ENCODE measurements at regions not wholly inside any gene's neighbourhood (a gene's known extent, or its start where the extent isn't known, plus 50 kb on each side); places are given as distances from the start of the nearest gene placed in this dataset.
A peak's percentile ranks its signal among the peaks of the same experiment; 100 is the strongest.

- H3K4me3 ChIP-seq = no peak overlapping the region
- intact Hi-C loops (cut with DNase I) = no loop called here
- no peak for DNase-seq
- peaks cover 0 to 5% of the 10 kb centered on the region in 2 donors for H3K4me1 ChIP-seq (replicated peaks in 1 of 2)
- TF ChIP-seq CTCF (IDR thresholded peaks at IDR 0.05) (no peak), POLR2A (IDR thresholded peaks at IDR 0.05) (no peak)
- H3K27ac ChIP-seq = no peak overlapping the region
- WGBS, 4 donors = 38 to 100% (median 91%) methylated on average over 1 of the region's 1 CpG
- no peaks in the 10 kb centered on the region for H3K9me3 ChIP-seq (replicated peaks in 1 of 3)
- H3K27me3 ChIP-seq = no peaks in the 10 kb centered on the region
- H3K36me3 ChIP-seq (replicated peaks in 1 of 2) = no peaks in the 10 kb centered on the region
Measured at GRCh38 chr11:122193457-122193856, 77.4 kb upstream of the BLID start.

GRCh38 chr11:122192634-122193255, 76.7 kb upstream of the BLID start:
- H3K4me3 ChIP-seq = no peak overlapping the region
- no peak overlapping the region for H3K27ac ChIP-seq
- intact Hi-C loops (cut with DNase I) = no loop called here
- TF ChIP-seq CTCF (IDR thresholded peaks at IDR 0.05) = no peak
- TF ChIP-seq POLR2A (IDR thresholded peaks at IDR 0.05) = no peak
- H3K27me3 ChIP-seq = no peaks in the 10 kb centered on the region
- no peaks in the 10 kb centered on the region for H3K36me3 ChIP-seq (replicated peaks in 1 of 2)
- H3K4me1 ChIP-seq (replicated peaks in 1 of 2) = peaks cover 0 to 5% of the 10 kb centered on the region in 2 donors
- DNase-seq = no peak
- no peaks in the 10 kb centered on the region for H3K9me3 ChIP-seq (replicated peaks in 1 of 3)
- 50 to 65% (median 59%) methylated on average over 3 of the region's 3 CpGs for WGBS, 4 donors

- H3K9me3 ChIP-seq (replicated peaks in 1 of 3) = peaks cover 0 to 8% (median 0%) of the 10 kb centered on the region in 3 donors
- no peak for TF ChIP-seq CTCF (IDR thresholded peaks at IDR 0.05)
- TF ChIP-seq POLR2A (IDR thresholded peaks at IDR 0.05) = no peak
- intact Hi-C loops (cut with DNase I) = no loop called here
- H3K27me3 ChIP-seq = no peaks in the 10 kb centered on the region
- WGBS, 4 donors = 81 to 88% (median 85%) methylated on average over 2 of the region's 2 CpGs
- no peaks in the 10 kb centered on the region for H3K4me1 ChIP-seq (replicated peaks in 1 of 2)
- no peak for DNase-seq
- H3K27ac ChIP-seq = no peak overlapping the region
- no peak overlapping the region for H3K4me3 ChIP-seq
- H3K36me3 ChIP-seq (replicated peaks in 1 of 2) = no peaks in the 10 kb centered on the region
Measured at GRCh38 chr11:122190768-122191167, 74.8 kb upstream of the BLID start.

- peaks cover 0 to 8% (median 0%) of the 10 kb centered on the region in 3 donors for H3K9me3 ChIP-seq (replicated peaks in 1 of 3)
- 31 to 38% (median 37%) methylated on average over 2 of the region's 2 CpGs for WGBS, 4 donors
- intact Hi-C loops (cut with DNase I) = no loop called here
- TF ChIP-seq CTCF (IDR thresholded peaks at IDR 0.05) (no peak), POLR2A (IDR thresholded peaks at IDR 0.05) (no peak)
- no peak overlapping the region for H3K4me3 ChIP-seq
- H3K27ac ChIP-seq = peak overlapping the region in 4 of 5 donors; percentile 42 to 67 (median 56)
- no peaks in the 10 kb centered on the region for H3K4me1 ChIP-seq (replicated peaks in 1 of 2)
- DNase-seq = peak in 6 of 7 donors; percentile 28 to 58 (median 32)
- no peaks in the 10 kb centered on the region for H3K36me3 ChIP-seq (replicated peaks in 1 of 2)
- H3K27me3 ChIP-seq = no peaks in the 10 kb centered on the region
Measured at GRCh38 chr11:122189229-122189628, 73.2 kb upstream of the BLID start.

All from adrenal gland (tissue), 9 donors.